ENCODE measurements at regions not wholly inside any gene's neighbourhood (a gene's known extent, or its start where the extent isn't known, plus 50 kb on each side); places are given as distances from the start of the nearest gene placed in this dataset.

DNA sequence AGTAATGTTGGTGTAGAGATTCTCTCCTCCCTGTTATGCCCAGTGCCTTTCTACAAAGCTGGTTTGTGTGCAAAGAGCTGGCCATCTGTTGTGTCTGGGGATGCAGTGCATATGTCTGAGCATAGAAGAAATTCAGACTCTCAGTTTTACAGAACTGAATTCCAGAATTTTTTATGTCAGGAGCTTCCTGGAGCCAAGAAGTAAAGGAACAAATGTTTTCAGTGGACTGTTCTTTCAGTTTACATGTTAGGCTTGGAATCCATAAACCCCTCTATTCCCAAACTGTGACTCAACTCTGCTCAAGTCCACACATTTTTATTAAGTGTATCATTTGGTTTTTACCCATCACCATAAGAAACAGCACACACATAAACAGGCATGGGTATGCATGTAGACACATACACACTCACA lies 366.0 kb downstream of the BRINP1 start:
- H3K27me3 ChIP-seq, result no peaks in the 10 kb centered on the region
- TF ChIP-seq, protein P1, sequence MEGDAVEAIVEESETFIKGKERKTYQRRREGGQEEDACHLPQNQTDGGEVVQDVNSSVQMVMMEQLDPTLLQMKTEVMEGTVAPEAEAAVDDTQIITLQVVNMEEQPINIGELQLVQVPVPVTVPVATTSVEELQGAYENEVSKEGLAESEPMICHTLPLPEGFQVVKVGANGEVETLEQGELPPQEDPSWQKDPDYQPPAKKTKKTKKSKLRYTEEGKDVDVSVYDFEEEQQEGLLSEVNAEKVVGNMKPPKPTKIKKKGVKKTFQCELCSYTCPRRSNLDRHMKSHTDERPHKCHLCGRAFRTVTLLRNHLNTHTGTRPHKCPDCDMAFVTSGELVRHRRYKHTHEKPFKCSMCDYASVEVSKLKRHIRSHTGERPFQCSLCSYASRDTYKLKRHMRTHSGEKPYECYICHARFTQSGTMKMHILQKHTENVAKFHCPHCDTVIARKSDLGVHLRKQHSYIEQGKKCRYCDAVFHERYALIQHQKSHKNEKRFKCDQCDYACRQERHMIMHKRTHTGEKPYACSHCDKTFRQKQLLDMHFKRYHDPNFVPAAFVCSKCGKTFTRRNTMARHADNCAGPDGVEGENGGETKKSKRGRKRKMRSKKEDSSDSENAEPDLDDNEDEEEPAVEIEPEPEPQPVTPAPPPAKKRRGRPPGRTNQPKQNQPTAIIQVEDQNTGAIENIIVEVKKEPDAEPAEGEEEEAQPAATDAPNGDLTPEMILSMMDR (IDR thresholded peaks at IDR 0.05), result no peak
- TF ChIP-seq POLR2A (IDR thresholded peaks at IDR 0.05), result no peak
- intact Hi-C loops (cut with DNase I; ENCODE audit: low total_unique reads), result no loop called here
- no peaks in the 10 kb centered on the region for H3K36me3 ChIP-seq
- H3K4me3 ChIP-seq, result no peak overlapping the region
- H3K9me3 ChIP-seq, result no peaks in the 10 kb centered on the region
- no peak overlapping the region for H3K27ac ChIP-seq
- H3K4me1 ChIP-seq, result peaks cover 0 to 6% of the 10 kb centered on the region in 2 donors
- no peak for DNase-seq

DNA sequence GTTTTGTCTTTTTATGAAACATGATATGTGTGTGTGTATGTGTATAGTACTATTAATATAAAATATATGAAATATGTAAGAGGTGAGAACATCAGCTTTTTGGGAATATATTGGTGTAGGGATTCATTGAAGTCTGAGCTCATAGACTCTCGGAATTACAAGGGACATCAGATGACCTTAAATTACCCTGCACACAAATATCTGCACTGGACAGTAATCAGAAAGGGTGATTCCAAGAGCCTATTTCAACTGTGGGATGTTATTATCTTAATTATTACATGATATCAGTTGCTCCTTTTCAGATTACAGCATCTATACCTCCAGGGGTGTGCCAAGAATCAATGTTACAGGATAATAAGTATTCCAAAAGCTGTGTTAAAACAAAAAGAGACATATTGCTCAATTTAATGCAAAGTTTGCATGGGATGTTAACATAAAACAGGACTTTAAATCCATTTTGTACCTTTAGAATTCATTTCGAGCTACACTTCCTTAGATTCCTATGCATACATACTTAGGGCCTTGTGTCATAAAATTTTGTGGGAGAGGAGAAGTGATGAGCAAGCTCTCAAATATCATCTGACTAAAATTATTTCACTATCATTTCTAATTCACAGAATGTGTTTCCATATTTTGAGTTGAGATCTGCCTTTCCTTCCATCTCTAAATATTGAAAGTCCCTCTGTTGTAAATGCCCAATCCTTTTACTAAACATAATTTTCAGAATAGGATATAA lies 365.2 kb downstream of the BRINP1 start:
- H3K9me3 ChIP-seq, result no peaks in the 10 kb centered on the region
- no peaks in the 10 kb centered on the region for H3K27me3 ChIP-seq
- no peak for DNase-seq
- H3K36me3 ChIP-seq, result no peaks in the 10 kb centered on the region
- no peak overlapping the region for H3K4me3 ChIP-seq
- peaks cover 0 to 6% of the 10 kb centered on the region in 2 donors for H3K4me1 ChIP-seq
- H3K27ac ChIP-seq, result peak overlapping the region in 1 of 2 donors; percentile 45
- TF ChIP-seq, protein P1 (IDR thresholded peaks at IDR 0.05), result no peak
- intact Hi-C loops (cut with DNase I; ENCODE audit: low total_unique reads), result no loop called here

DNA sequence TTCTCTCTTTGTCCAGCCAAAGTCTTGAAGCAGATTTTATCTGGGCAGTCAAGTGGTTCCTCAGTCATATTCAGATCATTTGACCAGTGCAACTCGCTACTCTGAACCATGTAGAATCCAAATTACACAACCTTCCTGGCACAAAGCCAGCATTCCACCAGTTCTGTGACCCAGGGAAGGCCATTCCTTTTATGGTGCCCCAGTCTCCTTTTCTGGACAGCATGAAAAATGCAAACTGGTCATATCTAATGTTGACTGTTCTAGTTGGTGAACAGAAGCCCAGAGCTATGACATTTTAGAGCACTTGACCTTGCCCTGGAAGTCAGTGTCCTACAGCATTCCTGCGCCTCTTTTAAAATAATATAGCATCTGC lies 364.6 kb downstream of the BRINP1 start:
- Histone ChIP-seq H3K36me3 (no peaks in the 10 kb centered on the region), H3K9me3 (no peaks in the 10 kb centered on the region), H3K27me3 (no peaks in the 10 kb centered on the region), H3K27ac (peak overlapping the region in 1 of 2 donors; percentile 45), H3K4me3 (no peak overlapping the region), H3K4me1 (peaks cover 0 to 6% of the 10 kb centered on the region in 2 donors)
- peak; percentile 34 to 38 for DNase-seq
- intact Hi-C loops (cut with DNase I; ENCODE audit: low total_unique reads), result no loop called here
- TF ChIP-seq, protein P1 (IDR thresholded peaks at IDR 0.05), result no peak
- TF ChIP-seq POLR2A (IDR thresholded peaks at IDR 0.05), result no peak

- H3K9me3 ChIP-seq, result no peaks in the 10 kb centered on the region
- no peaks in the 10 kb centered on the region for H3K36me3 ChIP-seq
- intact Hi-C loops (cut with DNase I; ENCODE audit: low total_unique reads), result no loop called here
- no peak overlapping the region for H3K4me3 ChIP-seq
- peaks cover 0 to 6% of the 10 kb centered on the region in 2 donors for H3K4me1 ChIP-seq
- no peak for DNase-seq
- no peak for TF ChIP-seq POLR2A (IDR thresholded peaks at IDR 0.05)
- TF ChIP-seq, protein P1 (IDR thresholded peaks at IDR 0.05), result no peak
- H3K27ac ChIP-seq, result peak overlapping the region in 1 of 2 donors; percentile 45
- no peaks in the 10 kb centered on the region for H3K27me3 ChIP-seq
Observed at GRCh38 chr9:119005162-119005561, 364.1 kb downstream of the BRINP1 start.

DNA sequence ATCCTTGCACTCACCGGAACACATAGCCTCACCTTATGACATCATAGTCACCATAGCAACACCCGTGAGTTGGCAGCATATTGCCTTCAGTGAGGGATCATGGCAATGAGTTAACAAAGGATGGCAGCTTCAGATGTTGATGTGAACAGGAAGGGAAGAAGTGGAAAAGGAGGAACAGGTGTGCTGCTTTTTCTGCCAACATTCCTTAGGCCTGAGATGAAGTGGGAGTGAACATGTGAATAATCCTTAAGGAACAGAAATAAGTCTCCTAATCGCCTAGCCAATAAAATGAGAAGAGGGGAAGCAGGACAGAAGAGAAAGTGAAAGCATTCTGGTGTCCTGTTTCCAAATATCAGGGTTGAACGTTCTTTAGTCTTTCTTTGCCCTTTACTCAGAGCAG lies 360.0 kb downstream of the BRINP1 start:
- DNase-seq, result no peak
- intact Hi-C loops (cut with DNase I; ENCODE audit: low total_unique reads), result no loop called here
- TF ChIP-seq POLR2A (IDR thresholded peaks at IDR 0.05), result no peak
- TF ChIP-seq, protein P1 (IDR thresholded peaks at IDR 0.05), result no peak

More for the DNA sequence above, 360.0 kb downstream of the BRINP1 start:
- Histone ChIP-seq H3K4me1 (peaks cover 0 to 6% of the 10 kb centered on the region in 2 donors), H3K27ac (no peak overlapping the region), H3K36me3 (no peaks in the 10 kb centered on the region), H3K9me3 (no peaks in the 10 kb centered on the region), H3K27me3 (no peaks in the 10 kb centered on the region), H3K4me3 (no peak overlapping the region)
